HepG2 (cell line): ENCODE measurements at regions not wholly inside any gene's neighbourhood (a gene's known extent, or its start where the extent isn't known, plus 50 kb on each side); places are given as distances from the start of the nearest gene placed in this dataset.

Experiments
- ATAC-seq: fragments of 200-7000 bp; cut with Tn5 transposase; 3 replicates; pipeline ENCODE4 v1.9.1; 2020; ENCODE audit warnings: mild to moderate bottlenecking, moderate library complexity
- BruUV-seq: library from RNA; stranded (reverse); fragments of 400-500 nt; replicated peaks from 2 replicates; lab custom pipeline; 2021; lab: Mats Ljungman, UMichigan
- CTCF ChIA-PET: fragments of 300-600 bp; formaldehyde crosslinking; extraction: SDS; loops from one replicate; lab custom pipeline; 2021; ENCODE audit warnings: low total read pairs, inconsistent platforms, low intra/inter-chr PET ratio; lab: Yijun Ruan, JAX
- POLR2A ChIA-PET: fragments of 350-600 bp; sonication (Branson Sonifier 250); formaldehyde crosslinking; loops from one replicate; lab custom pipeline; 2020; ENCODE audit warnings: antibody characterized with exemption, inconsistent platforms; lab: Yijun Ruan, JAX
- DNase-seq: peaks from one replicate; pipeline ENCODE4 v3.0.0-alpha.2; 2015; ENCODE audit warnings: low spot score
- FAIRE-seq: peaks from 3 replicates; lab custom pipeline; 2011; peaks lifted over from hg19 to GRCh38; lab: Jason Lieb, UNC
- H2AFZ ChIP-seq: one replicate; pipeline ENCODE4 v1.6.1; 2011; ENCODE audit warnings: low read length, inconsistent platforms
- H3K27ac ChIP-seq: fragments of 300-600 bp; 3 replicates; pipeline ENCODE4 v1.8.0; 2011; ENCODE audit warnings: mixed run types, mild to moderate bottlenecking, mixed read lengths, low read length, inconsistent platforms; ENCODE audit not compliant: insufficient read depth; ENCODE audit errors: extremely low read length
- H3K27me3 ChIP-seq, 2 experiments: fragments of 200-600 bp in 1 of 2; 2 replicates in 1 of 2; 3 replicates in 1 of 2; pipeline versions ENCODE4 v1.6.0 to v1.8.0; 2011; ENCODE audit warnings: low read length in 2 of 2, mild to moderate bottlenecking in 2 of 2, moderate library complexity in 2 of 2, inconsistent platforms in 1 of 2; ENCODE audit not compliant: insufficient read depth in 2 of 2, control insufficient read depth in 1 of 2
- H3K36me3 ChIP-seq, 2 experiments: fragments of 200-600 bp in 1 of 2; replicated peaks in 1 of 2; 2 replicates in 1 of 2; 3 replicates in 1 of 2; pipeline versions ENCODE4 v1.5.1 to v1.8.0; 2011; ENCODE audit warnings: low read length in 2 of 2, inconsistent platforms in 1 of 2; ENCODE audit not compliant: insufficient read depth in 2 of 2, control insufficient read depth in 1 of 2
- H3K4me1 ChIP-seq: 2 replicates; pipeline ENCODE4 v1.5.1; 2012; ENCODE audit warnings: low read length, inconsistent platforms; ENCODE audit not compliant: insufficient read depth
- H3K4me2 ChIP-seq: 2 replicates; pipeline ENCODE4 v1.6.0; 2011; ENCODE audit warnings: low read depth, low read length, inconsistent platforms
- H3K4me3 ChIP-seq, 3 experiments: fragments of 200-600 bp in 1 of 3; sonication (generic), shearing (Covaris generic) in 1 of 3; replicated peaks in 1 of 3; 2 replicates each; pipeline ENCODE4 v1.5.1; 2011 to 2016; ENCODE audit warnings: low read length in 3 of 3, inconsistent platforms in 2 of 3, low read depth in 2 of 3, mild to moderate bottlenecking in 2 of 3, control low read depth in 1 of 3, mixed read lengths in 1 of 3; ENCODE audit not compliant: insufficient read depth in 1 of 3
- H3K79me2 ChIP-seq: one replicate; pipeline ENCODE4 v1.6.1; 2011; ENCODE audit warnings: low read length, inconsistent platforms; ENCODE audit not compliant: insufficient read depth
- H3K9ac ChIP-seq: 2 replicates; pipeline ENCODE4 v1.6.0; 2011; ENCODE audit warnings: mild to moderate bottlenecking, low read depth, low read length, inconsistent platforms; ENCODE audit not compliant: insufficient read depth
- H3K9me3 ChIP-seq: 2 replicates; pipeline ENCODE4 v1.5.1; 2012; ENCODE audit warnings: mild to moderate bottlenecking, low read length
- H4K20me1 ChIP-seq: 2 replicates; pipeline ENCODE4 v1.6.0; 2011; ENCODE audit warnings: inconsistent platforms, mild to moderate bottlenecking, low read length, moderate library complexity; ENCODE audit not compliant: insufficient read depth
- ATM ChIP-seq: fragments of 450-650 bp; IDR thresholded peaks from 2 replicates; pipeline ENCODE4 v1.7.1; 2017; ENCODE audit warnings: mild to moderate bottlenecking, borderline replicate concordance
- CEBPG ChIP-seq: IDR thresholded peaks from 2 replicates; pipeline ENCODE4 v1.6.1; 2016
- NKX3-1 ChIP-seq: sonication (generic); formaldehyde crosslinking; IDR thresholded peaks from 2 replicates; pipeline ENCODE4 v1.5.0; 2020; ENCODE audit warnings: missing genetic modification reagents
- ZBTB3 ChIP-seq: sonication (generic); formaldehyde crosslinking; IDR thresholded peaks from 2 replicates; pipeline ENCODE4 v1.4.0; 2020; ENCODE audit warnings: low read depth, mild to moderate bottlenecking, moderate library complexity, missing genetic modification reagents, borderline replicate concordance
- ZBTB7A ChIP-seq: sonication (generic); formaldehyde crosslinking; IDR thresholded peaks from 2 replicates; pipeline ENCODE4 v1.8.0; 2022; ENCODE audit warnings: mild to moderate bottlenecking, missing genetic modification reagents
- ZNF225 ChIP-seq: sonication (generic); formaldehyde crosslinking; IDR thresholded peaks from 2 replicates; pipeline ENCODE4 v1.4.0; 2020; ENCODE audit warnings: mild to moderate bottlenecking, missing genetic modification reagents
- ZNF251 ChIP-seq: sonication (generic); formaldehyde crosslinking; IDR thresholded peaks from 2 replicates; pipeline ENCODE4 v1.9.0; 2021; ENCODE audit warnings: mild to moderate bottlenecking, missing genetic modification reagents
- ZNF317 ChIP-seq: sonication (generic); formaldehyde crosslinking; IDR thresholded peaks from 2 replicates; pipeline ENCODE4 v1.5.0; 2020; ENCODE audit warnings: mild to moderate bottlenecking, missing genetic modification reagents
- ZNF619 ChIP-seq: sonication (generic); formaldehyde crosslinking; IDR thresholded peaks from 2 replicates; pipeline ENCODE4 v1.4.0; 2020; ENCODE audit warnings: mild to moderate bottlenecking, missing genetic modification reagents
- ZNF781 ChIP-seq: sonication (generic); formaldehyde crosslinking; IDR thresholded peaks from 2 replicates; pipeline ENCODE4 v1.5.1; 2020; ENCODE audit warnings: borderline replicate concordance, mild to moderate bottlenecking, missing genetic modification reagents; ENCODE audit errors: not compliant biosample characterization
- WGBS: methylation state at CpG from one replicate; pipeline ENCODE4 v1.1.6; 2017; ENCODE audit warnings: low lambda C conversion rate; 5-methylcytosine and 5-hydroxymethylcytosine counted together
- in situ Hi-C: cut with HindIII; loops from 2 replicates; pipeline ENCODE4 v1.10.0; 2017; ENCODE audit warnings: low pct_unique_long_range_greater_than_20kb; ENCODE audit not compliant: extremely low pct_ligation_motif_present
- intact Hi-C: fragments of 100-400 bp; cut with micrococcal nuclease; formaldehyde crosslinking; loops from one replicate; pipeline ENCODE4 v1.10.0; 2022; ENCODE audit not compliant: unreplicated experiment
- TF ChIP-seq, protein P1 (sequence below): IDR thresholded peaks from 2 replicates; pipeline ENCODE4 v1.6.1; 2016
- TF ChIP-seq, protein P2 (sequence below): sonication (generic); formaldehyde crosslinking; IDR thresholded peaks from 2 replicates; pipeline ENCODE4 v1.9.0; 2021; ENCODE audit warnings: missing genetic modification reagents, mild to moderate bottlenecking, borderline replicate concordance

GRCh38 chr3:74372743-74373142 lies 241.7 kb downstream of the CNTN3 start:
- TF ChIP-seq, protein P1, sequence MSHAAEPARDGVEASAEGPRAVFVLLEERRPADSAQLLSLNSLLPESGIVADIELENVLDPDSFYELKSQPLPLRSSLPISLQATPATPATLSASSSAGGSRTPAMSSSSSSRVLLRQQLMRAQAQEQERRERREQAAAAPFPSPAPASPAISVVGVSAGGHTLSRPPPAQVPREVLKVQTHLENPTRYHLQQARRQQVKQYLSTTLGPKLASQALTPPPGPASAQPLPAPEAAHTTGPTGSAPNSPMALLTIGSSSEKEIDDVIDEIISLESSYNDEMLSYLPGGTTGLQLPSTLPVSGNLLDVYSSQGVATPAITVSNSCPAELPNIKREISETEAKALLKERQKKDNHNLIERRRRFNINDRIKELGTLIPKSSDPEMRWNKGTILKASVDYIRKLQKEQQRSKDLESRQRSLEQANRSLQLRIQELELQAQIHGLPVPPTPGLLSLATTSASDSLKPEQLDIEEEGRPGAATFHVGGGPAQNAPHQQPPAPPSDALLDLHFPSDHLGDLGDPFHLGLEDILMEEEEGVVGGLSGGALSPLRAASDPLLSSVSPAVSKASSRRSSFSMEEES (CRISPR knock-in tag), result no peak
- TF ChIP-seq ZNF781 (CRISPR knock-in tag), result no peak
- TF ChIP-seq ATM, result no peak
- no peak for TF ChIP-seq ZNF225 (CRISPR knock-in tag)
- TF ChIP-seq, protein P2, sequence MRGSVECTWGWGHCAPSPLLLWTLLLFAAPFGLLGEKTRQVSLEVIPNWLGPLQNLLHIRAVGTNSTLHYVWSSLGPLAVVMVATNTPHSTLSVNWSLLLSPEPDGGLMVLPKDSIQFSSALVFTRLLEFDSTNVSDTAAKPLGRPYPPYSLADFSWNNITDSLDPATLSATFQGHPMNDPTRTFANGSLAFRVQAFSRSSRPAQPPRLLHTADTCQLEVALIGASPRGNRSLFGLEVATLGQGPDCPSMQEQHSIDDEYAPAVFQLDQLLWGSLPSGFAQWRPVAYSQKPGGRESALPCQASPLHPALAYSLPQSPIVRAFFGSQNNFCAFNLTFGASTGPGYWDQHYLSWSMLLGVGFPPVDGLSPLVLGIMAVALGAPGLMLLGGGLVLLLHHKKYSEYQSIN, result no peak
- no peak for TF ChIP-seq ZBTB3 (CRISPR knock-in tag)
- no peak for TF ChIP-seq NKX3-1 (CRISPR knock-in tag)
- no peak for TF ChIP-seq ZNF251 (CRISPR knock-in tag)
- no peak for TF ChIP-seq ZNF619 (CRISPR knock-in tag)
- no peak for TF ChIP-seq ZNF317 (CRISPR knock-in tag)
- TF ChIP-seq ZBTB7A (CRISPR knock-in tag), result no peak
- TF ChIP-seq CEBPG (CRISPR knock-in tag), result no peak
- CTCF ChIA-PET, result no interaction called here
- intact Hi-C loops (no loop called here), in situ Hi-C loops (no loop called here)
- BruUV-seq, result no TSS peak
- Histone ChIP-seq H3K27ac (no peak overlapping the region), H3K79me2 (no peaks in the 10 kb centered on the region), H4K20me1 (no peaks in the 10 kb centered on the region), H3K9ac (no peak overlapping the region), H2AFZ (no peak overlapping the region), H3K4me2 (no peak overlapping the region), H3K36me3 (no peaks in the 10 kb centered on the region), H3K4me3 (no peak overlapping the region), H3K9me3 (0 out of 2 replicates have a peak, but pooled peaks cover 6% of the 10 kb centered on the region), H3K4me1 (no peaks in the 10 kb centered on the region), H3K27me3 (no peaks in the 10 kb centered on the region)
- POLR2A ChIA-PET, result no interaction called here
- no peak for DNase-seq
- ATAC-seq, result no peak
- FAIRE-seq, result no peak
- 28% methylated on average over 2 of the region's 2 CpGs for WGBS
